GM19023 (cell line): ENCODE measurements at regions not wholly inside any gene's neighbourhood (a gene's known extent, or its start where the extent isn't known, plus 50 kb on each side); places are given as distances from the start of the nearest gene placed in this dataset.
"Not testable (repeated sequence)": the region's sequence is repeated elsewhere in the genome, so short reads cannot be mapped to it uniquely, and the experiment has no call there.

Experiments
- ATAC-seq: cut with Tn5 transposase; IDR thresholded peaks from one replicate; pipeline ENCODE4 v1.9.1; 2021; ENCODE audit warnings: mild to moderate bottlenecking, moderate library complexity; ENCODE audit not compliant: unreplicated experiment

DNA sequence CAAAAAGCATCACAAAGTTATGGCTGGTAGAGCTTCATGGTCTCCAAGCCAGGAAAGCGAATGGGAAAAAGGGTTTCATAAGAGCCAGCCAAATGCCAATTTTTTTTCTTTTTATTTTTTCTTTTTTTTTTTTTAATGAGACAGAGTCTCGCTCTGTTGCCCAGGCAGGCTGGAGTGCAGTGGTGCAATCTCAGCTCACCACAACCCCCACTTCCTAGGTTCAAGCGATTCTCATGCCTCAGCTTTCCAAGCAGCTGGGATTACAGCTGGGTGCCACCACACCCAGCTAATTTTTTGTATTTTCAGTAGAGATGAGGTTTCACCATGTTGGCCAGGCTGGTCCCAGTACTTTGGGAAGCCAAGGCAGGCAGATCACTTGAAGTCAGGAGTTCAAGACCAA, 148.7 kb upstream of the POGK start:
- ATAC-seq = not testable (repeated sequence)

DNA sequence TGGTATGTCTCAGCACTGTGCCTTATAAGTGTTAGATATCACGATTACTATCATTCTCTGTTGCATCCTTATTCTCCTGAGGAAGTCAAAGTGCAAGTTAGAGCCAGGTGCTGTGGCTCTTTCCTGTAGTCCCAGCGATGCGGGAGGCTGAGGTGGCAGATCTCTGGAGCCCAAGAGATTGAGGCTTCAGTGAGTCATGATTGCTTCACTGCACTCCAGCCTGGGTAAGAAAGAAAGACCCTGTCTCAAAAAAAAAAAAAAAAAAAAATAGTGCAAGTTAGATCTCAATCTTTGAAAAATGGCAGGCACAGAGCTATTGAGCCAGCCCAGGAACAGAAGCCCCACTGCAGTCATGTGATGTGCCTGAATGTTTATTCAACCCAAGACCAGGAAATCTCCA, 147.8 kb upstream of the POGK start:
- ATAC-seq = no peak

DNA sequence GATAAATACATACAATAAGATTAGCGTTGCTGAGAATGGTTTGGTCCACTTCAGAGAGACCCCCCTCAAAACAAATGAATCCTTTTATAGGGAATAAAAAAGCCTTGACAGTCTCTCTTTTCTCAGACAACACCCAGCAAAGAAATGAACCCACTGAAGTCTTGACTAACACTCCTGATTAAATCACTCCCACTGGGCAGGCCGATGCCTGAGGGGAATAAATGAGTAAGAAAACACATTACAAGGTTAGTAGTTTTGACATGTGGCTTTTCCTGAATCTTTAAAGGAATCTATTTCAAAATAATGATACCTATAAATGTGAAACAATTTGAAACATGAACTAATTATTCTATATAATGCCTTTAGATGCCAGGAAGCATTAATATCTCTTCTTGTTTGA, 146.9 kb upstream of the POGK start:
- no peak for ATAC-seq

DNA sequence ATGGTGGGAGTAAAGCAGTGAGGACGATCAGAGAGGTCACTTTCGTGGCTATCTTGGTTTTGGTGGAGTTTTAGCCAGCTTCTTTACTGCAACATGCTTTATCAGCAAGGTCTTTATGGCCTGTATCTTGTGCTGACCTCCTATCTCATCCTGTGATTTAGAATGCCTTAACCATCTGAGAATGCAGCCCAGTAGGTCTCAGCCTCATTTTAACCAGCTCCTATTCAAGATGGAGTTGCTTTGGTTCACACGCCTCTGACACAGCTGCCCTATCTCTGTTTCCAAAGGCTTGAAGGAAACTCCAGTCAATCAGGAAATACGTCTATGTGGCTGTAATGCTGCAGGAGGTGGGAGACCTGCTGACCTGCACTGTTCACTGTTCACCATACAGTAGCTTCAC, 146.1 kb upstream of the POGK start:
- ATAC-seq = no peak

DNA sequence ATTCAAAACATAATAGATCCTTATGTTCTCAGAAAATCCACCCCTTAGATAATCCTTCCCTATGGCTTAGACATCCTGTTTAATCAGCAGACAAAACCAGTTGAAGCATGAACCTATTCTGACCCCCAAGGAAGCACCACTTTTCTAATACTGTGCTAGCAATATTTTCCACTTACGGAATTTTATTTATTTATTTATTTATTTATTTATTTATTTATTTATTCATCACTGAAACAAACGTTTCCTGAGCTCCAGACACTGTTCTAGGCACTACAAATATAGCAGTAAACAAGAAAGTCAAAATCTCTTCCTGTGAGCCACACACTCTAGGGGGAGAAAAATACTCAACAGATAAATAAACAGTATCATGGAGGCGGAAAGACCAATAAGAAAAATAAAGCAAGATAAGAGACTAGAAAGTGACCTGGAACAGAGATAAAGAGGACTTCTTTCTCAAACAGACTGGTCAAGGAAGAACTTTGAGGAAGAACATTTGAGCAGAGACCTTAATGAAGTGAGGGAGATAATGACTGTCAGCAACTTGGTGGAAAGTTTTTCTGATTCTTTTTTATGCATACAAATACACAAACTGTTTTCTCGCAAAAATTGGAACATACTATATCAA, 145.5 kb upstream of the POGK start:
- ATAC-seq = no peak

DNA sequence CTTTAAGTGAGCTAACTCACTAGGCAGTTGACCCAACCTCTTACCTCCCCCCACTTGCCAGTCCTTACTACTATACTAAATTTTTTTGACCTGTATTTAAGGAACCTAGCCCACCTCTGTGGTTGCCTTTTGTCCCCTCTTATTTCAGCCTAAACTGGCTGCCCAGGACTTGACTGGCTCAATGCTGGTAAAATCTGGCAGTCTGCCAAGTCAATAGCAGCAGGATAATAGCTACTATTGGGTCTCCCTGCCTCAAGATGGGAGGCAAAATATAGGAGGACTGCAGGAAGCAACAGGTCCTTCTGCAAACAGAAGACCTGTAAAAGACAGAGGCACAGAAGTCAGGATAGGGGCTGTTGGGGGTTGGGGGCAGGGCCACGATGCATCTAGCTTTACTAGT, 144.2 kb upstream of the POGK start:
- no peak for ATAC-seq

DNA sequence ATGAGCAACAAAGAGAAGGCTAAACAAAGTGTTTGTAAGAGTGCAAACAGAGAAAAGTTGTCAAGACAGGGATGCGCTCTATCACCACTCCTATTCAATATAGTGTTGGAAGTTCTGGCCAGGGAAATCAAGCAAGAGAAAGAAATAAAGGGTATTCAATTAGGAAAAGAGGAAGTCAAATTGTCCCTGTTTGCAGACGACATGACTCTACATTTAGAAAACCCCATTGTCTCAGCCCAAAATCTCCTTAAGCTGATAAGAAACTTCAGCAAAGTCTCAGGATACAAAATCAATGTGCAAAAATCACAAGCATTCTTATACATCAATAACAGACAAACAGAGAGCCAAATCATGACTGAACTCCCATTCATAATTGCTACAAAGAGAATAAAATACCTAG, 143.4 kb upstream of the POGK start:
- not testable (repeated sequence) for ATAC-seq

DNA sequence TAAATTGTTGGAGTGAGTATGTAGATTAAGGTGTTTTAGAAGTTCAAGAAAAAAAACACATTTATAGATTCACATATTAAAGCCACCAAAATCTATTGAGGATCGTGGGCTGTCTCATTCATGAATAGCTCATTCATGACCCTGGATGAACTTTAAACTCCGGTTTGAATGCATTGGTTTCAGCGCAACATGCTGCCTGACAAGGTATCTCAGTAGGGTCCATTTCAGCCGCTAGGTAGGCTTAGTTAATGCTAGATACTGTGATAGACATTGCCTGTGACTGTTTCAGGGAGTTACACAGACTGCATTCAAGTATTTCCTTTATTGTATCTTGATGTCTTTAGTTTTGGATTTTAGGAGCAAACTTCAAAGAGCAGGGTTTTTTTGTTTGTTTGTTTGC, 140.5 kb upstream of the POGK start:
- ATAC-seq = no peak

DNA sequence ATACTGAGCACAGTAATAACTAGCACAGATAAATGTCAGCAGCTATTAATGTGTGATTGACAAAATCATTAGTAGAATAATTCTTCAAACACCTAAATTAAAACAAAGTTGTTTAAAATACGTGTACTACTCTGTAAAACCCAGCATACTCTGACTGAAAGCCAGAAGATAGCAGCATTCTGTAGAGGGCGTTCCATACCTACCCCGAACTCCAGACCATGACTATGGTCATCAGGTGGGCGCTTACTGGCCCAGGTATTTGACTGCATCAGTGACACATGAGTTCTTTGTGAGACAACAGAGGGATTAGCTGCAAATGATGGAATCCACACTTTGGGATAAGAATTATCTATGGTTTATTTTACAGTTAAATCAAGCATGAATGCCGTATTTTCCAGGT, 139.7 kb upstream of the POGK start:
- no peak for ATAC-seq

DNA sequence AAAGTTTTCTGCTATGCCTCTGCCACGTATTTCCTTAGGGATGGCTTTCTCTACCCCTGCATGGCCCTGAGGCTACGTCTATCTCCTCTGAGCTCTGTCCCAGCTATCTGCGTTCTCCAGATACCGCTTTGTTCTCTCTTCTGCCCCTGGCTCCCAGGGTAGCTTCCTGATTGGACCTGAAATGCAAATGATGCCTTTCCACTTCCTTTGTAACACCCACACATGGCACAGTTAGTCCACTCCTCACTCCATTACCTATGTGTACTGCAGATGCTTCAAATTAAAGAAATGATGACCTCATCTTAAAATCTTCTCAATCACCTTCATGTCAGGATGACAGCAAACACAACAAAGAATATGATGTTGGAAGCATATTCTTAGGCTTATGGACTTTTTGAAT, 138.6 kb upstream of the POGK start:
- ATAC-seq = no peak

DNA sequence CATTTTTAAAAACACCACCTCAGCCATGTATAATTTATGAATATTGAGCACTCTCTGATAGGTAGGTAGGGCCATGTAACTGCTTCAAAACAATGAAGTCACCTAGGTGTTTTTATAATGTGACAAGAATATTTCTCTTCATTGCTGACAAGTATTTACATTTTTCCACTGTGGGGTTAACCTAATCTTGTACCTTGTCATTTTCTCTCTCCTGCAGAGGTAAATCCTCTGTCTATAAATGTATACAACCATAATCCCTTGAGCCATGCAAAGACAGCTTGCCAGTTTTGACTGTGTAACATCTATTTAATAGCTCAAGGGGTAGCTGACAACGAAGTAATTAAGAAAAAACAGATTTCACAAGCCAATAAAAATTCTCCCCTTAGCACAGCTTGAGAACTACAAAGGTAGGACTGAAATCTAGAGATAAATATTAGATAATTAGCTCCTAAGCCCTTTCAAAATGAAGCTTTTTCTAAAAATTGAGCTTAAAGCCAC, 137.6 kb upstream of the POGK start:
- ATAC-seq = no peak

DNA sequence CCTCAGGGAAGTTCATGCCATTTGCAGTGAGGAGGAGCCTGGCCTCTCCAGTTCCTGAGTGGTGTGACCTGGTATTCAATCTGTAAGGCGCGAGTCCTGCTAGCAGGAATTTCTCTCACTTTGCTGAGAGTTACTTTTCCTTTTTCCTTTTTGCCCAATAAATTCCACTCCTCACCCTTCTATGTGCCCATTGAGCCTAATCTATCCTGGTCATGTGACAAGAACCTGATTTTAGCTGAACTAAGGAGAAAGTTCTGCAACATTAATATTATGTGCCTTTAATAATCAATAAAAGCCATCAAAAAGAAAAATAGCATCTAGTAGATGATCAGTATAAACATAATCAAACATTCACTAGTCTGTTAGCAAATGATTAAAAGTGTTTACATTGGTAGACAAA, 136.1 kb upstream of the POGK start:
- ATAC-seq = no peak

DNA sequence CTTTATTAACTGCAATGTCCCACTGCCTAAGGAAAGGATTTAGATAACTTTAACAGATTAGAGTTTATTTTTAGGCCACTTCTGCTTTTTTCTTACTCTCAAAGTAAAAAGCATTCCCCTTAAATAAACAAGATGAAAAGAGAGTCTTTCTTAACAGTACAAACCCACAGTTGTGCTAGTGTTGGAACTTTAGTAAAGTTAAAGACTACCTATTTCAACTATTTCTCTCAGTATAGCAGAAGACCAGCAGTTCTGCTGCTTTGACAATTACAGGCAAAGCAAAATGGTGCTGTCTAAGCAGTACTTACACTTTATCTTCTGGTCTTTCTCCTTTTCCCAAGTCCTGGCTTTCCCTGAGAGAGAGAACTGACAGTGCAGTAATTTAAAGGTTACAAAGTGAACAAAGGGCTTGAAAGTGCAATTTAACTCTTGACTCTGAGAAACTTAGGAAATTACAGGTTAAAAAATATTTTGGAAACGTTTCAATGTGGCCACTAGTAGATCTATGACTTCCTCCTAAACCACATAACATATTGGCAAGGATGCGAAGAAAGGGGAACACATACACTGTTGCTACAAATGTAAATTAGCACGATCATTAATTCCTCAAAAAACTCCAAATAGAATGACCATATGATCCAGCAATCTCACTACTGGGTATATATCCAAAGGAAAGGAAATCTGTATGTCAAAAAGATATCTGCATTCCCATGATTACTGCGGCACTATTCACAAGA, 135.4 kb upstream of the POGK start:
- ATAC-seq = no peak

DNA sequence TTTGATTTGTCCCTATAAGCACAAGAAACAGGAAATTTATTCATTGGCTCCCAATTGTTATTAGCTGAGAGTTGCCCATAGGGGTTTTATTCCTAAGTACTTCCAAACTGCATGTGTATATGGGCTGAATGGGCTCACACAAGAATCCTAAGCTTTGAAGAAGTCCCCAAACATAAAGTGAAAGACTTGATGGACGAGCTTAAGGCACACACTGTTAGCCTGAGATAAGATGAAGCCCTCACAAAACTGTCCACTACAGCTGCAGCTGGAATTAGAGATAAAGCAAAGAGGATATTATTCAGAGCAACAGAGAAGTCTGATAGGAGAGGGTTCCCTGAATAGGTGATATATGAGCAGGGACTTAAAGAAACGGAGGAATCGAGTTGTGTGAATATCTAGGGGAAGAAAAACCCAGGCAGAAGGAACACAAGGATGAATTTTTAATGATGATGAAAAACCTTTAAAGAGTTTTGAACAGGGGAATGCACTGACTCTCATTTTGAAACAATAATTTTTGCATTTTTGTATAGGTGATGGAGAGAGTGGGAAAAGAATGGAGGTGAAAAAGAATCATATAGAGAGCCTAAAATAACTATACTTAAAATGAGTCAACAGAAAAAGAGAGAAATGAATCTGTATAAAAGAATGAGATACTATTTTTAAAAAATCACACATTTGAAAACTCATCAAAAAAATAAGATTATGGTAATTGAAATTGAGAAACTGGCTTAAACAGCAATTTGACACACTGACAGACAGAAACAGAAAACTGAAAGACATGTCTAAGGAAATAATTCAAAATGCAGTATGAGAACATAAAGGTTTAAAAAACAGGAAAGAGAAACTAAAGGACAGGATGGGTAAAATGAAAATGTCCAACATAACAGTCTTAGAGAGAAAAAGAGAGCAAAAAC, 133.6 kb upstream of the POGK start:
- no peak for ATAC-seq

DNA sequence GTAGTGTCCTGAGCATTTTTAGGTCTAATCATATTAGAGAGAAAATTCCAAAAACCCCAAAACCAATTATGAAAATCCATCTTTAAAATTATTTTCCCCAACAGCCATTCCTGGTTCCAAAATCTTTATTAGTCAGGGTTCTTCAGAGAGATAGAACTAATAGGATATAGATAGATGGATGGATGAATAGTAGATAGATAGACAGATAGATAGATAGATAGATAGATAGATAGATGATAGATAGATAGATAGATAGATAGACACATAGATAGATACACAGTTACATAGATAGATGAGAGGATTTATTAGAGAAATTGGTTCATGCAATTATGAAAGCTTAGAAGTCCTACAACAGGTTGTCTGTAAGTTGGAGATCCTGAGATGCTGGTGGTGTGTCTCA, 122.7 kb upstream of the POGK start:
- no peak for ATAC-seq

DNA sequence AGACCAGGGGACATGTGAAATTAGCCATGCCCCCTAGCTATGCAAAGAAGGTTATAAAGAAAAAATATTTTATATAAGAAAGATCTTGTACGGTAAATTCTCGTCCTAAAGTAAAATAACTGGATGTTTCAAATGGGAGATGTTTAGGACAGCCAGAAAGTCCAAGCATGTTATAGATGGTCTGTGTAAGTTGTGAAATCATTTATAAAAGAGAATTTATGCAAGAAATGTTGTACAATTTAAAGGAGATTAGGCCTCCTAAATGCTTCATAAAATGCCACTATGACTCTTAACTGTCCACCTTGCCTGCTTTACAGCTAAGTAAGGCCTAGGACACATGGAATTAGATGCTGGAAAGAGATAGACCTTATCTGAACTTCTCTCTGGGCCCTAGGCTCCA, 118.1 kb upstream of the POGK start:
- no peak for ATAC-seq

DNA sequence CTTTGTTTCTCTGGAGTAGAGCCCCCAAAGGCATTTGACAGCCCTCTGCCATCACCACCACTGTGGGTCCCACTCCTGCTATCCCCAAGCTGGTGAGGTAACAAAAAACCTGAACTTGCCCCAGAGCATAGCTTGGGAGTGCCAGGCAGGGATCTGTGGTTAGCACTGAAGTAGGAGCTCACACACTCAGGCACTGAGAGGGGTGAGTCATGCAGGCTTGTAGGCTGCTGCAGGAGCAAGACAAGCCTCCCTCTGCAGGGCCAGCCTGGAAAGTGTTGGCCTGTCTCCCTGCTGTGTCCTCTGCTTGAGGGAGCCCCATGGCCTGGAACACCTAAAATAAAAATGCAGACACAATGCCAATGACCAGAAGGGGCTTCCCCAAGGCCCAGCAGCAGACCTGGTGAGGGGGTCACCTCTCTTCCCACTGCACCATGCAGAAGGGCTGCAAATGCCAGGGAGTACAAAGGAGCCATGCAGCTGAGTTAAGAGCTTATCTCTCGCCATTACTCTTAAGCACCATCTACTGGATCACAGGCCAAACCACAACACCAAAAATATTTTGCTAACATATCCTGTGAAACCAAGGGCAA, 108.9 kb upstream of the POGK start:
- no peak for ATAC-seq

DNA sequence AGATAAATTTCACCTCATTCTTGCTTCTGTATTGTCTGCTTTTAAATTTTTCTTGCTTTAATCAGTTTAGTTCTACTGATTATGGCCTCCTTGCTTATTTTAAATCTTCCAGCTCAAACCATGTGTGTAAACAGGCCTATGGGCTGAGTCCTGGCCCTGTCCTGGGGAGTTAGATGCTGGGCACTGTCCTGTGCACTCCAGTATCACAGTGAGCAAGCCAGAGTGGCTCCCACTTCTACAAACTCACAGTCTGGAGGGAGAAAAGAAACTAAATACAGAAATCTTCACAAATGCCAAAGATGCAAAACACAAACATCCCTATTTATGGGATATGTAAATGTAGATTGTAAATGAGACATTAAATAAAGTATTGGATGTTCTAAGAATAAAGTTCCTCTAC, 101.1 kb upstream of the POGK start:
- no peak for ATAC-seq

DNA sequence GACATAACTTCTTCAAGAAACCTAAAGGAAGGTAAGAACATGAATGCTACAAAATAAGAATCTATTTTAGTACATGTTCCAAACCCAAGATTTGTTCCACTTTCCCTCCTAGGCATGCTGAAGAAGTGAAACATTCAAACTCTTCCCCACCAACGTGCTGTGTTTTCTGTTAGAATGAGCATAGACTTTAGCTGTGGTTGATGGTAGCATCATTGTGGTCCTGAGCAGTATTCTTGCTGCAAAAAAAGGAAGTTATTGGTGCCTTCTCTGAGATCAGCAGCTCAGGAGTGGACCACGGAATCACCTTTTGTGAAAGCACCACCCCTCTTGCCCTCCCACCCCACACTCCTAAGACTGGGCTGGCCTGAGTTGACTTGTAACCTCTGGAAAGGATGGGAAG, 100.4 kb upstream of the POGK start:
- no peak for ATAC-seq

DNA sequence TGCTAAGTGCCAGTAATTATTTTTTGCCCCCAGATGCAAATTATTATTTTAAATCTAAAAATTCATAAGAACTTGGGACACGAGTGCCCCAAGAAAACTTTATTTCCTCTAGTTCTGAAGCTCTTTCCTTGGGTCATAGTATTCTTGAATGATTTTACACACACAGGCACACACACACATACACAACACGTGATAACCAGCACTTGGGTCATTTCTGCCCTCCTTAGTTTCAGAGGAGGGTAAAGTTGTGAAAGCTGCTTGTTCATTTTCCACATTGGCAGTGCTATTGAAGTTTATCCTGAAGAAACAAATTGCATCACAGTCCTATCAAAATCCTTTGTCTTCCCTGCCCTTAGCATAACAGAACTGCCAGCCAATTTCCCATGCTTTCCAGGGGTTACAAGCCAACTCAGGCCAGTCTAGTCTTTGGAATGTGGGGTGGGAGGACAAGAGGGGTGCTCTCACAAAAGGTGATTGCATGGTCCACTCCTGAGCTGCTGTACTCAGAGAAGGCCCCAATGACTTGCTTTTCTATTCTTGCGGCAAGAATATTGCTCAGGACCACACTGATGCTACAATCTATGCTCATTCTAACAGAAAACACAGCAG, 98.5 kb upstream of the POGK start:
- ATAC-seq = no peak

DNA sequence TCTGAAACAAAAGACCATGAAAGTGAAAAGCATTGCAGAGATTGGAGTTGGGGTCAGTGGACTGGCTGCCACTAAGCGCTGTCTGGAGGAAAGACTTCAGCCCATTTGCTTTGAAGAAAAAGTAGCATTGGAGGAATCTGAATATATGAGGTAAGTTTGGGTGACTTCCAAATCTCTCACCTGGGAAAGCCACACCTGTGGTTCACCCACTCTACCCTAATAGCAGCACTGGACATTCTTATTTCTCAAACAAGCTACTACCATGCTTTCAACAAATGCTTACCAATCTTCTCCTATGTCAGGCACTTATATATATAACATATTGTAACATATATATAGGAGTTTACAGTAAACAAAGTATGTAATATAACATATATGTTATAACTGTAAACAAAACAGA, 76.0 kb upstream of the POGK start:
- ATAC-seq = no peak
